ENCODE measurements at regions not wholly inside any gene's neighbourhood (a gene's known extent, or its start where the extent isn't known, plus 50 kb on each side); places are given as distances from the start of the nearest gene placed in this dataset.

DNA sequence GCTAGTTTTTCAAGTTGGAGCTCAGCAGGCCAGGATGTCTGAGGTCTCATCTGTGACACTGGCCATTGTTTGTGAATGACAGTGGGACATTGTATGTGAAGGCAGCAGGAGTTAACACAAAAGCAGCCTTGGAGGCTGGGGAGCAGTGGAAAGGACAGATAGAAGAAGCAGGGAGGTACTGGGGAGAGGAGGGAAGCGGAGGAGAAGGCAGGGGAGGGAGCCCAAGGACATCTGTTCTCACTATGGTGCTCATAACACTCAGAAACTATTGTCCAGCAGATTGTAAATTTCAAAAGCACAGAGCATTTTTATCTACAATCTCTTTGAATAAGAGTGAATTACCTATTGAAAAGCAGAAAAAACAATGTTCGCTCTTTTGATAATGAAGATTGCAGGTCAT lies 253.6 kb upstream of the DIPK2B start:
- no peak overlapping the region for H3K4me3 ChIP-seq
- no peak for ATAC-seq
- 66% methylated on average over 2 of the region's 2 CpGs for WGBS (ENCODE audit: insufficient coverage, low coverage, low lambda C conversion rate, missing lambda C conversion rate)
- no peak for DNase-seq
- no peak overlapping the region for H3K27ac ChIP-seq
- TF ChIP-seq POLR2A (IDR thresholded peaks at IDR 0.05): no peak
- no peak for TF ChIP-seq CTCF (IDR thresholded peaks at IDR 0.05)
- H3K9me3 ChIP-seq: no peaks in the 10 kb centered on the region
- no peaks in the 10 kb centered on the region for H3K27me3 ChIP-seq
- no peaks in the 10 kb centered on the region for H3K36me3 ChIP-seq
- no peaks in the 10 kb centered on the region for H3K4me1 ChIP-seq
- intact Hi-C loops (cut with DNase I): no loop called here

GRCh38 chrX:45449982-45450381 lies 249.3 kb upstream of the DIPK2B start:
- H3K9me3 ChIP-seq: no peaks in the 10 kb centered on the region
- intact Hi-C loops (cut with DNase I): no loop called here
- DNase-seq: no peak
- H3K36me3 ChIP-seq: no peaks in the 10 kb centered on the region
- H3K4me3 ChIP-seq: no peak overlapping the region
- ATAC-seq: no peak
- 46% methylated on average over 1 of the region's 1 CpG for WGBS (ENCODE audit: insufficient coverage, low coverage, low lambda C conversion rate, missing lambda C conversion rate)
- TF ChIP-seq POLR2A (IDR thresholded peaks at IDR 0.05): no peak
- TF ChIP-seq CTCF (IDR thresholded peaks at IDR 0.05): no peak
- no peaks in the 10 kb centered on the region for H3K27me3 ChIP-seq
- no peak overlapping the region for H3K27ac ChIP-seq
- H3K4me1 ChIP-seq: no peaks in the 10 kb centered on the region

- no peaks in the 10 kb centered on the region for H3K27me3 ChIP-seq
- intact Hi-C loops (cut with DNase I): no loop called here
- no peaks in the 10 kb centered on the region for H3K4me1 ChIP-seq
- H3K27ac ChIP-seq: no peak overlapping the region
- ATAC-seq (no peak), DNase-seq (no peak)
- no peak for TF ChIP-seq POLR2A (IDR thresholded peaks at IDR 0.05)
- no peak for TF ChIP-seq CTCF (IDR thresholded peaks at IDR 0.05)
- no peaks in the 10 kb centered on the region for H3K9me3 ChIP-seq
- no peaks in the 10 kb centered on the region for H3K36me3 ChIP-seq
- no peak overlapping the region for H3K4me3 ChIP-seq
Observed at GRCh38 chrX:45447995-45448394, 247.3 kb upstream of the DIPK2B start.

DNA sequence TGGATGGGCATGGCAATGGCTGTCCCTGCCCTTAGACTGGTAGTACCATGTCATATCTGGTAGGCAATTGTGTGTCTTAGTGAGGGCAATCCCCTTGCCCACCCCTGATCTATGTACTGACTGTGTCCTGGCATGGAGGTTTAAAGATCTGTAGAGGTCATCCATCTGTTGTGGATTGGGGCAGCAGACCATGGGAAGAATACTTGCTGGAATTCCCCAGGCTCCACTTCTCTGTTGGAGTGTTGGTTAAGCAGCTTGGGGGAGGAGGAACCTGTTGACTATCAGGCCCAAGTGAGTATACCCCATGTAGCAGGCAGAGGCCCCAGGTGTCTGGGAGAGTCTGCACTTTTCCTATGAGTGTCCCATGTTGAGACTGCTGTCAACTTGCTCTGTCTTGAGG lies 246.7 kb upstream of the DIPK2B start:
- TF ChIP-seq POLR2A (IDR thresholded peaks at IDR 0.05) (no peak), CTCF (IDR thresholded peaks at IDR 0.05) (no peak)
- no peaks in the 10 kb centered on the region for H3K36me3 ChIP-seq
- DNase-seq (no peak), ATAC-seq (peak in 1 of 4 donors; percentile 10)
- no peak overlapping the region for H3K27ac ChIP-seq
- no peaks in the 10 kb centered on the region for H3K4me1 ChIP-seq
- intact Hi-C loops (cut with DNase I): no loop called here
- no peaks in the 10 kb centered on the region for H3K9me3 ChIP-seq
- H3K27me3 ChIP-seq: no peaks in the 10 kb centered on the region
- H3K4me3 ChIP-seq: no peak overlapping the region

DNA sequence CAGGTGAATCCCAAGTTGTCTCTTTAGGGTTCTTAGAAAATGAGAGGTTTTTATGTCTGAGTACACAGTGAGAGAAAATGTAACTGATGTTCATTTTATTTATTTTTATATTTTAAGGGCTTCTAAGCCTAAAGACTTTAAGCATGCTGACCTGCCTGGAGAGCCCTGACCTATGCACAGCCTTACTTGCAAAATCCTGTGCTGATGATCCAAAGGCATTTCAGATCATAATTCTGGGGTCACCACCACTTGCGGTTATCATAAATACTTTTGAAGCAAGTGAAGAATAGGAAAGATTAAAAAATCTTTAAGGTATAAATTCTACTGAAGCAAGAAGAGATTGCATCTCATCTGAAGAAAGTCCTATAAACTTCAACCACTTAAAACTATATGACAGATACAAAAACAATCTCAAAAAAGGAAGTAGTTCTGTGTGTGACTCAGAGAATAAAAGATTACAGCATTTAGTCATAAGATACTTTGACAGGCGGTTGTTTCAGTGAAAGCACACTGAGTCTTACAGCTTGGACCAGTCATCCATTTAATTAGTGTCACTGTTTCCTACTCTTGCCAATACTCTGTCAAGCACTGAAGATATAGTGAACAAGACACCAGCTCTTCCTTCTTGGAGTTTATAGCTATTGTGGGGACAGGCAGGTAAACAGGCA lies 245.2 kb upstream of the DIPK2B start:
- Histone ChIP-seq H3K27ac (no peak overlapping the region), H3K9me3 (no peaks in the 10 kb centered on the region), H3K27me3 (no peaks in the 10 kb centered on the region), H3K4me3 (no peak overlapping the region), H3K4me1 (no peaks in the 10 kb centered on the region), H3K36me3 (no peaks in the 10 kb centered on the region)
- ATAC-seq: peak in 1 of 4 donors; percentile 29
- DNase-seq: no peak
- 50% methylated on average over 2 of the region's 2 CpGs for WGBS (ENCODE audit: insufficient coverage, low coverage, low lambda C conversion rate, missing lambda C conversion rate)
- intact Hi-C loops (cut with DNase I): no loop called here
- TF ChIP-seq POLR2A (IDR thresholded peaks at IDR 0.05) (no peak), CTCF (IDR thresholded peaks at IDR 0.05) (no peak)
